ENCODE measurements at regions not wholly inside any gene's neighbourhood (a gene's known extent, or its start where the extent isn't known, plus 50 kb on each side); places are given as distances from the start of the nearest gene placed in this dataset.

GRCh38 chr2:203596183-203596582 is 61.1 kb upstream of the RAPH1 start:
- TF ChIP-seq CTCF (conservative IDR thresholded peaks at IDR 0.05; ENCODE audit: low read depth, low read length) (no peak), EZH2 (IDR thresholded peaks at IDR 0.05; ENCODE audit: borderline replicate concordance, low read depth, low read length, poor library complexity, severe bottlenecking) (no peak)
